Hematopoietic multipotent progenitor cell treated with erythropoietin and hydrocortisone succinate and interleukin-3 and kit ligand, for 4 days (in vitro differentiated cells): ENCODE measurements at regions not wholly inside any gene's neighbourhood (a gene's known extent, or its start where the extent isn't known, plus 50 kb on each side); places are given as distances from the start of the nearest gene placed in this dataset.
A peak's percentile ranks its signal among the peaks of the same experiment; 100 is the strongest.
"Not testable (repeated sequence)": the region's sequence is repeated elsewhere in the genome, so short reads cannot be mapped to it uniquely, and the experiment has no call there.

Experiments
- DNase-seq: peaks from one replicate; pipeline ENCODE4 v3.0.0-alpha.2; 2015

DNA sequence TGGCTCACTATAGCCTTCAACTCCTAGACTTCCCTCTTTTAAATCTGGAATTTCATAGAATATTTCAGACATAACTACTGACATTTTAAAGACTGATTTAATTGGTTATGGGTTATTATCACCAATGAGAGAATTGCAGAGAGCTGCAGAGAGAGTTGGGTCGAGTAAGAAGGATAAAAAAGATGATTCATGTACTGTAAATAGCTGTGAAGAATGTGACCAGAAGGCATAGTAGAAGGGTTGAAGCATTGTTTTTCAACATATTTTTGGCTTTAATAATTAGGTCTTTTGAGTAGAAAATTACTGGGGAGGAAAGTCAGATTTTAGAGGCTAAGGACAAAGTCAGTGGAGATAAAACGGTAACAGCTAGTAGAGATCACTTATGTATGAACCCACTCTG lies 503.2 kb upstream of the SLC8A1 start:
- DNase-seq = no peak

DNA sequence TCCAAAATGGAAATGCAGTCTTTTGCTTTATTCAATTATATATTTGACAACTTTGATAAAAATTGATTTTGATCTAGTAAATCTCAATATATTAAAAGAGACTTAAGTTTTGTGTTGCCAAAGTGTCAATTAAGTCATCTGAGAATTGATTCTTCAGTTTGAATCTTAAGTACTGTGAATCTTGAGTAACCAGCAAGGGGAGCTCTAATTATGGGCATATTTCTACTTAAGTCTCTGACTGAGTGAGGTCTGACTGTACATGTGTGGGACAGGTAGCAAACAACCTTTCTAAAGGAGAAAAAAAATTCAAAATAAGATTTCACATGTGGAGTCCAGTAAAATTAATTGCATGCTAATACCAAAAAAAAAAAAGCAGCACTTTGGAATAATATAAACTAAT lies 503.7 kb upstream of the SLC8A1 start:
- DNase-seq = no peak

DNA sequence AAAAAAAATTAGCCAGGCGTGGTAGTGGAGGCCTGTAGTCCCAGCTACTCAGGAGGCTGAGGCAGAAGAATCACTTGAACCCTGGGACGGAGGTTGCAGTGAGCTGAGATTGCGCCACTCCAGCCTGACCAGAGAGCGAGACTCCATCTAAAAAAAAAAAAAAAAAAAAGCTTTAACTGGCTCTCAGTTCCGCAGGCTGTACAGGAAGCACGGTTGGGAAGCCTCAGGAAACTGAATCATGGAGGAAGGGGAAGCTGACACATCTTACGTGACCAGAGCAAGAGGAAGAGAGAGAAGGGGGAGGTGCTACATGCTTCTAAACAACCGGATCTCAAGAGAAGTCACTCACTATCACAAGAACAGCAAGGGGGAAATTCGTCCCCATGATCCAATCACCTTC lies 505.6 kb upstream of the SLC8A1 start:
- peak; percentile 58 for DNase-seq

DNA sequence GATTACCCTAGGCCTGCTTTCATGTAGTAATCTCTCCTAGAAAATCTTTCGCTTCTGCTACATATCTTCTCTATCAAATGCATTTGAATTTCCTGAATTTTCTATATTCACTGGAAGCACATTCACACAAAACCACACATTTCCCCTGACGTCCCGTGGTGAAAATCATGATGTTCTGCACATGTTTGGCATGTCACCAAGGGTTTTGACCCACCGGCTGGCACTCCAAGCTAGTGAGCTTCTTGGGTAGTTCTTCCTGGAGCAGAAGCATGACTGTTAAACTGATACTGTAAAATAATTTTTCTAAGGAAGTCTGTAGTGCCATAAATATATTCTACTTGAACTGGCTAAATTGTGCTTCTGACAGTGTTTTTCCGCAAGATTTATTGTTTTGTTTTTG lies 510.1 kb upstream of the SLC8A1 start:
- peak; percentile 47 for DNase-seq

DNA sequence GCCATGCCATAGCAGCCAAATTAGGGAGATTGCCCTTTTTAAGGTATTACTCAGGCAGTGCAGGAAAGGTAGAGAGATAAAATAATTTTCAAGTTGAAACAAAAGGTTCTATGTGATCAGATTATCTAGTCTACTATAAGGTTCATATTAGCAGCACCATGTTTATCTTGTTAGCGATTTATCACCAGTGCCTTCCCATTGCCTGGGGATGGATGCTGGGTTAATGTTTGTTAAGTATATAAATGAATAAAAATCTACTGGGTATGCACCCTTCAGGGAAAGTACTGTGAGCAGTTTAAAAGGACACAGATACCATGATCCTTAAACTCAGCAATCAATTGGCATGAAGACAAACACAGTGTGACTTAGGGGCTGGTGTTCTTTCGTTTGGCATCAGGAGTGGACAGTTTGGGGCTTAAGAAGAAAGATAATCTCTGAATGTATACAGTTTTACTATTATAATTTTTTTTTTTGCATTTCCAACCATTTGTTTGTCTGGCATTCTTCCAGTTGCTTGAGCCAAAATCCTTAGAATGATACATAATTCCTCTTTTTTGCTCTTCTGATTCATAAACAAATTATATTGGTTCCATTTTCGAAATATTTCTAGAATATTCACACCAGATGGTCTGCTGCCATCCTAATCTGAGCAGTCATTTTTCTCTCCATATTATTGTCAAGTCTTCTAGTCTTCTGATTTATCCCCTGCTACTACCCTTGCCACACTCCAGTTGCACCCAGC lies 512.8 kb upstream of the SLC8A1 start:
- no peak for DNase-seq

DNA sequence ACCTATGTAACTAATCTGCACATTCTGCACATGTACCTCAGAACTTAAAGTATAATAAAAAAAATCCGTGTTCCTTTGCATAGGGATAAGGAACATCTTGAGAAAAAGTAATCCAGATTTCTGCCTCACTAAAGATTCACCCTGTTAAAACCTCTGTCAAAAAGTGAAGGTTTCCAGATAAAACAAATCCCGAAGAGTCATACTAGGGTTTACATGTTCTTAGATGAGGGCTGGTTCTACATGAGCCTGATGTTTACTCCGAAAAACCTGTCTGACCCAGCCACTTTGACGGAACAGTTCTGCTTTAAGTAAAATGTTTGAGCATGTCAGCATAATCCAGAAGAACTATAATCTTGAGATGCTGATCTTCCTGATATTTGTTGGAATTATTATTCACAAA lies 515.6 kb upstream of the SLC8A1 start:
- no peak for DNase-seq

DNA sequence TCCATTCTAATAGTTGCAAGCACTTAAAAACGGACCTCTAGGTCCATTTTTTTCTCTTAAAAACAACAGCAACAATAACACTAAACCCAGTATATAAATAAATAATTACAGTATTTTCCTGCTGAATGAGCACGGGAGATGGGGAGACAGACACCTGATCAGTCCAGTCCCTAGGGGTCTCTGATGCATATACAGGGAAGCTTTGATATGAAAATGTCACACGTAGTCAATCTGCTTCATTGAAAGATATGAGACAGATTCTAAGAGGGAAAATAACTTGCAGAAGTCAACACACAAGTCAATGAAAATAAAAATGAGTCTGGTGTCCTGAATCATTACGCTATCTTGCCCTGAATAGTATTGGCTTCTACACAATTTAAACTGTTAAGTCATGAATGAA lies 523.3 kb upstream of the SLC8A1 start:
- no peak for DNase-seq

DNA sequence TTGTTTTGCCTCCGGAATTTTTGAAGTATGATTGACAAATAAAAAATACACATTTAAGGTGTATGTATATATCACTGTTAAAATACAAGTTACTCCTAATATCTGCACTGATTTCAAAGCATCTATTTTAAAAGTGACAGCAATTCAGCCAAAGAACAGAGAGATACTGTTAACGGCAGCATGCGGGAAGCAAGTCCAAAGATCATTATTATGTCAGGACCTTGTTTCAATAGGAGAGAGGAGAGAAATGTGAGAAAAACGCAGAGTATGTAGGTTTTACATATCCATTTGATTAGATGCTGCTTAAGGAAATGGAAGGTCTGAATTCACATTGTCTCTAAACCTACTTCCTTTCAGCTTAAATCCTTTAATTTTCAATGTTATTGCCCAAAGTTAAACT lies 545.5 kb upstream of the SLC8A1 start:
- no peak for DNase-seq

DNA sequence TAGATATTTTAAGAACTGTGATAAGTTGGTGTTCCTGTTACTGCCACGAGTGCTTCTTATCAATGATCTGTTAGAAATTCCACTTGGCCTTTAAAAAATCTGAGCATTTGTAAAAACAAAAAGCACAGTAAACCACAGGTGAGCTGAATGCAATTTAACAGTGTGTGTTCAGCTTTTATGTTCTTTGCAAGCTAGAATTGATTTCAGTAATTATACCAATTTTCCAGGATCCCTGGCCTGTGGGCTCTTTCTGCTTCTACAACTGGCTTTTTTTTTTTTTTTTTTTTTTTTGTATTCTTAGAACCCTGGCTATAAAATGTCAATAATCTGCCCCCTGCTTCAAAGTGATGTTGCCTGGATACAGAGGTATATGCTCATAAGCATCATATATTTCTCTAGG lies 548.5 kb upstream of the SLC8A1 start:
- DNase-seq = no peak

DNA sequence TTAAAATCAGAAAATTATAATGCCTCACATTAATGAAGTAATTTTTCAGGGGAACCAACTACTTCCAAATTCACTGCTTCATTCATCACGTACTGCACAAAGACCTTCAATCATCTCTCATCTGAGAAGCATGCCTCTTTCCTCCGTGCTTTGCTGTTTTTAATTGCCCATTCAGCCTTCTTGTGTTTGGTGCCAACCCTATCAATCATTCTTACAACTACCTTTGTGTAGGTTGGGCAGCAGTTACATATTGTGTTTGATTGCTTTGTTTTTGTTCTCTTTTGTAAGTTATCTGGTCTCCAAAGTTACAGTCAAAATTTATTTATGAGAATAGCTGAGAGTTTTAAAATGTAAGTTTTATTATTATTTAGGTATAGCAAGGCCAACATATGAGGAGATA lies 549.0 kb upstream of the SLC8A1 start:
- no peak for DNase-seq

DNA sequence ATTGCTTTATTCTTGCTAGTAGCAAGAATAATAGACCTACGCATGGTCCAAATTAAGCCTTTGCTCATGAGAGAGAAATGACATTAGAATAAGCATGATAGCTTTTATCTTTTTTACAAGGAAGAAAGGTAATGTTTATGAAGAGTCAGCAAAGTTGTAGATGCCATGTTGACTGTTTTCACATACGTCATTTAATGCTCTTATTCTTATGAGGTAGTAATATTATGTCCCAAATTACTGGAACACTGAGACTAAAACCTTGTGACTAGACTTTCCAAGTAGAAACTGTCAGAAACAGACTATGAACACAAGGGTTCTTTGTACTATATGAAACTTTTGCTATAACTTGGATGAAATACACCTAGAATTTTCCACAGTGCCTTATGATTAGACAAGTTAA lies 552.8 kb upstream of the SLC8A1 start:
- DNase-seq = no peak

DNA sequence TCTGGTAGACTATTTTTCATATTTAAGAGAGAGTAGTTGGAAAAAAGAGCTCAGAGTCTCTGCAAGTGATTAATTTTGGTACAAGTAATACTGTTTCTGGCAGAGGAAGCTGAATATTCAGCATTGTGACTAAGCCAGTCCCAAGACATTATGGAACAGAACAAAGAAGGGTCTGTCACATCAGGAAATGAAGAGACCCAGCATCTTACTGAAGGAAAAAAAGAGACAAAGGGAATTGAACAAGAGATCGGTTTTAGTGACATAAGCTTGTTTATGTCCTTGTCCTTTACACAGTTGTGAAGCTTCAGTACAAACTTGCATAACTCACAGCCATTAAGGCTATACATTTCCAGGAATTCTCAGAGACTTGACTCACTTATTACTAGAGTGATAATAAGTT lies 568.5 kb upstream of the SLC8A1 start:
- DNase-seq = no peak

DNA sequence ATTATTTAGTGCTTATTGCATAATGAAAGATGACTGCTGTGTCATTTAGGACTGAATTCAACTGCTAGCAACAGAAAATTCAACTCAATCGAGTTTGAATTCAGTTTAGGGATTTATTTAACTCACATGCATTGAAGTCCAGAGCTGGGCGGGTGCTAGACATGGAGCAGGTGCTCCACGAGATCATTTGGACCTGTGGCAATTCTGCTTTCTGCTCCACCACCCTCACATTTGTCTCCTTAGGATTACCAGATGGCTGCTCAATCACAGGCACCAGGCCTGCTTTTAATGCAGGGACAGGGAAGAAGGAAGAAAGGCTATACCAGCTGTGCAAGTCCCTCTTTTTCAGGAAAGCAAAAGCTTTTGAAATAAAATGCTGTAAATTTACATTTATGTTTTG lies 572.9 kb upstream of the SLC8A1 start:
- DNase-seq = no peak

DNA sequence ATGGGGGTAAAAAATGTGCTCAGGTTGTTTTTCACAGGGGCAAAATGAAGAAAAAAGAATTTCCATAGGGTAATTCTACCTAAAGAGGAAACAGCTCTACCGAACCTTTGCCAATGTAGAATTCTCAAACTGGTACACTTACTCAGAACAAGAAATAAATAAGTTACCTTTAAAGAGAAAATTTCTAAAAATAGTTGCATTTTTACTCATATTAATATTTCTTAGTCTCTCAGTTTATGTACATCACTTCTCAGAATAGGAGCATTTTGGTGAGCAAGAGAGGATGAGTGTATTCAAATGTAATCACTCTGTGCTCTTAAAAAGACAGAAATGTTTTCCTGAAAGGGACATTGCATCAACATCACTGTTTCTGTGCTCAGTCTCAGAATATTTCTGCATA lies 574.7 kb upstream of the SLC8A1 start:
- DNase-seq = no peak

DNA sequence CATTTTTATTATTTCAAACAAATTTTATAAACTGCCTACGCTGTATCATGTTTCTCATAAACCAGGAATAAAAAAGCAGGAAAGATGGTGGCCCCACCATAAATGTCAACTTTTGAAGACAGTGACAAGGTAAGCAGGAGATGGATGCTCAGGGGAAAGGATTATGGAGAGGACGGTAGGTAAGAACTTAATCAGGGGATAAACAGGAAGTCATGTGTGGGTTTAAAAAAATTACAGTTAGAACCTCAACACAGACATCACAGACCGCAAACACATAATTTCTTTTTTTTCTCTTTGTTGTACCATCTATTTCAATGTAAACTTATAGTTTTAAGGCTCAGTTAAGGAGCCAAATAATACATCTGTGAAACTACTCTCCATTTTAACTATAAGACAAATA lies 575.2 kb upstream of the SLC8A1 start:
- no peak for DNase-seq

DNA sequence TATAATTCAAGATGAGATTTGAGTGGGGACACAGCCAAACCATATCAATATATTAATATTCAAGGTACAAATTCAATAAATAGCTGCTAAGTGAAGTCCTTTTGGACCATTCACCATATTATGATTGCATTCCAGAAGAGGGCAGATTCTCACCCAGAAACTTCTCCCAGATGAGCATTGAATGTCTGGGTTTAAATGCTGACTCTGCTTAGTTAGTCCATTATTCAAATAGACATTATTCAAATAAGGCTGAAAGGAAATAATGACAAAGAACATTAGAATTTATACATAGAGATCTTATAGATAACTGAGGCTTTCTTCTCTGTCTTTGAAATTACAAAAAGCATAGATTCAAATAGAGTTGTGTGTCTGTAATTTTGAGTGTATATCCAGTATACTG lies 579.4 kb upstream of the SLC8A1 start:
- no peak for DNase-seq

DNA sequence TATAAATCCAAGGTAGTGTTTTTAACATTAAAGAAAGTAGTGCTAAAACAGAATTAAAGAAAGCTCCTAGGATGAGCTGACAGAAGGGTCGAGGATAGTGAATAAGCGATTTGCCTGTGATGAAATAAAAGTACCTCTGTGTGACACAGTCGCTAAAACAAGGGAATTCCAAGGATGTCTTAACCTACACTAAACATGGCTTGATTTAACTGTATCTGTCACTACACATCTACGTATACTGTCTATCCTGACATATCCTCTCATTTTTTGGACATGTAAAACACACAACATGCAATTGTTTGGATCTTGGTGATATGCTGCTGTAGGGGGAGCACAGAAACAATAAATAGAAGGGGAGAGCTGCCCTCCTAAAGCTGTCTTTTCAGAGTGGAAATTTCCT lies 580.8 kb upstream of the SLC8A1 start:
- no peak for DNase-seq

DNA sequence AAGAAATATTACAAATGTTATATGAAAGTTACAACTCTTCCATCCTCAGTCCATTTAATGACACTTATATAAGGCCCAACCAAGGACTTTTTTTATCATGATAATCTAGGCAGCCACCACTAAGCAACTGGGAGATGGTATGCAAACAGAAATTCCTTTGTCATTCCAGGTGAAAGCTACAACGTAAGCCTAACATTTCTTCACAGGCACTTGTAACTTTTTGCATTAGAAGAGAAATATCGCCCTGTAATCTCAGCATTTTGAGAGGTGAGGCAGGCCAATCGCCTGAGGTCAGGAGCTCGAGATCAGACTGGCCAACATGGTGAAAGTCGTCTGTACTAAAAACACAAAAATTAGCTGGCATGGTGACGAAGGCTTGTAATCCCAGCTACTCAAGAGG lies 581.2 kb upstream of the SLC8A1 start:
- no peak for DNase-seq

DNA sequence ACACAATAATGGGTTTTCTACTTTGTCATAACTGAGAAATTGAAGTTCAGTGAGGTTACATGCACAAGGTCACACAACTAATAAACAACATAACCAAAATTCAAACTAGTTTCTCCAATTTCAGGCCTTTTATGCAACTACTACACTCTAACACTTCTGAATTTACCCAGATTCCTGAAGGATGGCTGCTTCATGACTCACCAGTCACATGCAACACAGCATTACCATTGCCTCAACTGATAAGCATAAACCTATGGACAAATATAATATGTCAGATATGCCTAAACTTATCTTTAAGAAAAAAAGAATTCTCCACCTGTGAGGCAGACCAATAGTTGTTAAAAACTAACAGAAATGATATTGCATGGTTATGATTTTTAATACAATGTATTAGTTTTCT lies 586.5 kb upstream of the SLC8A1 start:
- DNase-seq = no peak

DNA sequence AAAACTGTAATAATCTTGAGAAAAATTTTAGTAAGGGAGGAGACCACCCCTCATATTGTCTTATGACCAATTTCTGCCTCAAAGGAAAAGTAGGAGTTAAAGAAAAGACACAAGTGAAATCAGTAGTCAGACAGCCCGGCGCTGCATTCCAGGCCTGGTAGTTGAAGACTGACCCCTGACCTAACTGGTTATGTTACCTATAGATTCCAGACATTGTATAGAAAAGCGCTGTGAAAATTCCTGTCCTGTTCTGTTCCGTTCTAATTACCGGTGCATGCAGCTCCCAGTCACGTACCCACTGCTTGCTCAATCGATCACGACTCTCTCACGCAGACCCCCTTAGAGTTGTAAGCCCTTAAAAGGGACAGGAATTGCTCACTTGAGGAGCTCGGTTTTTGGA lies 587.9 kb upstream of the SLC8A1 start:
- DNase-seq = not testable (repeated sequence)

DNA sequence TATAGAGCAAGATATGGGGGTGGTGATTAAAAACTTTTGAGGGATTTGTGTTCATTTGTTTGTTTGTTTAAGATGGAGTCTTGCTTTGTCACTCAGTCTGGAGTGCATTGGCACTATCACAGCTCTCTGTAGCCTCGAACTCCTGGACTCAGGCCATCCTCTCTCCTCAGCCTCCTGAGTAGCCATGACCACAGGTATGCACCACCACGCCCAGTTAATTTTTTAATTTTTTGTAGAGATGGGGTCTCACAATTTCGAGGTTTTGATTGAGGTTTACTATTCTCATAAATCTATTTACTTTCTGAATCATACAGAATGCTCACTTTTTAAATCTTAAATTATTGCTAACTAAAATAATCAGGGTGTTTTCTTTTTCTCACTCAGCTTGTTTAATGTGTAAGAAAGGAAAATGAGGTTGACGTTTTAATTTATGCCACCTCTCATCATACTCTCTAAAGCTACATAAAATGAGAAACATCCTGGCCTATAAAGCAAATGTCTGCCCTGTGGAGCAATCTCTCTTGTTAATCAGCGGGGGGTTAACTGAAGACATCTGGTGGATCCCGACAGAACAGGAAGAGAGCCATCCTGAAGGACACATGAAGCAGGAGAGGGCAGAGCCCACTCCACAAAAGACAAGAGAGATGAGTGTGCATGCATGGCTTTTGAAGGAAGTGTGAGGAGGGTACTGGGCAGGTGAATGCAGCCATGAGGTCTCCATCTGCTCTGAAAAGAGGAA lies 589.1 kb upstream of the SLC8A1 start:
- DNase-seq = no peak

DNA sequence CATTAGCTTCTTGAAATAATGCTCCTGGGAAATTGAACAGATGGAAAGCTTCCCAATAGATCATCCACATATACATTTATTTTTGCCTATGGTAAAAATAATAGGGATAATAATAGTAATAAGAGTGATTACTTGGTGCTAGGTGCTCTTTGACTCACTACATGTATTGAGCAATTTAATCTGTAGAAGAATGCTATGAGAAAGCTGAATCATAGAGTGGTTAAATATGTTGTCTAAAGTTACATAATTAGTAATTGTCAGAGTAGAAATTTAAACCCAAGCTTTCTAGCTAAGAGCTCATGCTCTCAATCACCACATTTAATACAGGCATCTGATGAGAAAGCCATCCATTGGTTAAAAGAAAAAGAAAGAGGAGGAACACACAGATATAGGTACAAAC lies 590.5 kb upstream of the SLC8A1 start:
- DNase-seq = no peak

DNA sequence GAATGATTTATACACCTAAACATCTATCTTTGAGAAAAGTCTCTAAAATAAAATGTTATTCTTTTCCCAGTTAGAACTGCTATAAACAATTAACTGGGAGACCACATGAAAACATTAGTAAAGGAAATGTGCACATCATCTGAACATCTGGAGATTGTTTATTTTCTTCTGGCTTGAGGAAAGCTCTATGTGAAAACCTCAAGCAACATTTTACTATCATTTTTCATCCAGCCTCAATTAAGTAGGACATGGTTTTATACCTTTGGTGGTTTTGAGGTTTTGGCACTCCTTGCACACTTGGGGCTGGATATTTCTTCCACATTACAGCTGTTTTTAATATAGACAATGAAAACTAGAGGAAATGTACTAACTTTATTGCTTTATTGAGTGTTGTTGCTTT lies 609.5 kb upstream of the SLC8A1 start:
- no peak for DNase-seq

DNA sequence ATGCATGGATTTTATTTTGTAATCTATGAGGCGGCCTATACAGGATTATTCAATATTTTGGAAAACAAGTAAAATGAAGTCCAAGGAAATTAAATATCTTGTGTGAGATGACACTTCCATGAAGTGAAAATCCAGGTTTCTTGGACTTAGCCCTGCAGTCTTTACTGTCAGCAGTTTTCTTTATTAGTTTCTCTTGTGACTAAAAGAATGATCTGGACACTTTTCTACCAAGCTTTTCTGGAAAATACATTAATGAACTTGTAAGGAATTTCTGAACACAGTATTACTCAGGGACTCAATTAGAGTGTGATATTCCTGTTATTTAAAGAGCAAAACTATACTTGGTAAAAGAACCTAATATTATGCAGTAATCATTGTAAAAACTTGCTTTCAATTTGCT lies 610.4 kb upstream of the SLC8A1 start:
- no peak for DNase-seq

DNA sequence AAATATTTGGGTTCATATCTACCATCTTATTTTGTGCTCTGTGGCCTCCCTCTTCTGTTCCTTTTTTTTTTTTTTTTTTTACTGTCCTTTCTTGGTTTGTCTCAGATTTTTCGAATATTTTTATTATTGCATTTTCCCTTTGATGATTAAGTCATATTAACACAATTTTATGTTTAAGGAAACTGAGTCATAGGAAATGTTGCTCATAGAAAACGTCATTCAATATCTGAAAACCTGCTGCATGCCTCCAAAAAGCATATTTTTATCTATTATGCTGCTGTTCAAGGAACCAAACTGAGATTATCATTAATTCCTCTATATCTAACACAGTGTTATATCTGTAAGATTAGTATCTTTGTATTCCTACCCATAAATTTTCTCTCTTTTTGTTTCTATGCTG lies 614.3 kb upstream of the SLC8A1 start:
- DNase-seq = no peak
